22Rv1 (cell line): ENCODE measurements at regions not wholly inside any gene's neighbourhood (a gene's known extent, or its start where the extent isn't known, plus 50 kb on each side); places are given as distances from the start of the nearest gene placed in this dataset.

ENCODE experiments used
- CTCF ChIP-seq: fragments of 450-650 bp; IDR thresholded peaks from 2 replicates; pipeline ENCODE4 v1.5.1; 2017; ENCODE audit warnings: mild to moderate bottlenecking
- ZFX ChIP-seq: fragments of 450-650 bp; IDR thresholded peaks from 2 replicates; pipeline ENCODE4 v1.6.1; 2017; ENCODE audit warnings: antibody characterized with exemption, borderline replicate concordance

- TF ChIP-seq CTCF (no peak), ZFX (no peak)
These were observed 287.4 kb upstream of the RUNX1 start for GRCh38 chr21:35336534-35336933.
